ENCODE measurements at regions not wholly inside any gene's neighbourhood (a gene's known extent, or its start where the extent isn't known, plus 50 kb on each side); places are given as distances from the start of the nearest gene placed in this dataset.

- no peak for DNase-seq
Measured at GRCh38 chr5:51279983-51280706, 103.1 kb upstream of the ISL1 start.

- no peak for DNase-seq
Measured at GRCh38 chr5:51286046-51286445, 97.2 kb upstream of the ISL1 start.

- no peak for DNase-seq
Measured at GRCh38 chr5:51302343-51302742, 80.9 kb upstream of the ISL1 start.

- DNase-seq: peak; percentile 16
Measured at GRCh38 chr5:51326844-51327243, 56.4 kb upstream of the ISL1 start.

All from NCI-H1048 (cell line).